22Rv1 (cell line): ENCODE measurements at regions not wholly inside any gene's neighbourhood (a gene's known extent, or its start where the extent isn't known, plus 50 kb on each side); places are given as distances from the start of the nearest gene placed in this dataset.

Source experiments
- CTCF ChIP-seq: fragments of 450-650 bp; IDR thresholded peaks from 2 replicates; pipeline ENCODE4 v1.5.1; 2017; ENCODE audit warnings: mild to moderate bottlenecking
- ZFX ChIP-seq: fragments of 450-650 bp; IDR thresholded peaks from 2 replicates; pipeline ENCODE4 v1.6.1; 2017; ENCODE audit warnings: antibody characterized with exemption, borderline replicate concordance

- TF ChIP-seq CTCF (no peak), ZFX (no peak)
These were observed 253.2 kb downstream of the TOMM20 start for GRCh38 chr1:234875328-234875952.
